Activated naive CD8-positive, alpha-beta T cell treated with anti-CD3 and anti-CD28 coated beads, Interleukin-2, amount 10 ng/mL, durations not matched to agents 7 days and 5 days (primary cell): ENCODE measurements at regions not wholly inside any gene's neighbourhood (a gene's known extent, or its start where the extent isn't known, plus 50 kb on each side); places are given as distances from the start of the nearest gene placed in this dataset.

Experiments
- ATAC-seq: fragments of 150-1000 bp; cut with Tn5 transposase; one replicate; pipeline ENCODE4 v1.10.0; 2021; ENCODE audit warnings: low read depth, moderate library complexity
- POLR2A ChIA-PET: fragments of 350-600 bp; sonication (Branson Sonifier 250); formaldehyde crosslinking; loops from one replicate; lab custom pipeline; 2021; ENCODE audit warnings: antibody characterized with exemption; lab: Charles Lee
- DNase-seq: peaks from one replicate; pipeline ENCODE4 v3.0.0; 2021
- H3K27ac Mint-ChIP-seq: one replicate; pipeline ENCODE4 v1.8.0; 2022; ENCODE audit warnings: mild to moderate bottlenecking, mixed read lengths
- H3K27me3 Mint-ChIP-seq: one replicate; pipeline ENCODE4 v1.8.0; 2022; ENCODE audit warnings: mild to moderate bottlenecking, moderate library complexity, mixed read lengths
- H3K36me3 Mint-ChIP-seq: one replicate; pipeline ENCODE4 v1.8.0; 2021; ENCODE audit warnings: mild to moderate bottlenecking, mixed read lengths
- H3K4me1 Mint-ChIP-seq: one replicate; pipeline ENCODE4 v1.8.0; 2021; ENCODE audit warnings: mixed read lengths
- H3K4me3 Mint-ChIP-seq: one replicate; pipeline ENCODE4 v1.8.0; 2022; ENCODE audit warnings: mild to moderate bottlenecking, moderate library complexity, mixed read lengths
- H3K9me3 Mint-ChIP-seq: one replicate; pipeline ENCODE4 v1.8.0; 2021; ENCODE audit warnings: mixed read lengths

GRCh38 chr14:94867946-94868771 is 98.2 kb upstream of the GSC start:
- peaks cover 17% of the 10 kb centered on the region for H3K27me3 Mint-ChIP-seq
- H3K27ac Mint-ChIP-seq: no peak overlapping the region
- no peaks in the 10 kb centered on the region for H3K9me3 Mint-ChIP-seq
- no peak for DNase-seq
- POLR2A ChIA-PET: no interaction called here
- H3K4me1 Mint-ChIP-seq: no peaks in the 10 kb centered on the region
- ATAC-seq: no peak
- no peaks in the 10 kb centered on the region for H3K36me3 Mint-ChIP-seq
- no peak overlapping the region for H3K4me3 Mint-ChIP-seq

GRCh38 chr14:94867209-94867608 is 97.3 kb upstream of the GSC start:
- Mint-ChIP-seq H3K9me3 (no peaks in the 10 kb centered on the region), H3K4me1 (no peaks in the 10 kb centered on the region), H3K36me3 (no peaks in the 10 kb centered on the region), H3K4me3 (no peak overlapping the region), H3K27me3 (peaks cover 17% of the 10 kb centered on the region), H3K27ac (no peak overlapping the region)
- POLR2A ChIA-PET: no interaction called here
- no peak for ATAC-seq
- no peak for DNase-seq

GRCh38 chr14:94864387-94865195 is 94.7 kb upstream of the GSC start:
- Mint-ChIP-seq H3K27ac (no peak overlapping the region), H3K4me3 (no peak overlapping the region), H3K9me3 (no peaks in the 10 kb centered on the region), H3K4me1 (no peaks in the 10 kb centered on the region), H3K36me3 (no peaks in the 10 kb centered on the region), H3K27me3 (peaks cover 16% of the 10 kb centered on the region)
- ATAC-seq: no peak
- POLR2A ChIA-PET: no interaction called here
- no peak for DNase-seq

GRCh38 chr14:94863366-94863765 is 93.5 kb upstream of the GSC start:
- Mint-ChIP-seq H3K4me1 (no peaks in the 10 kb centered on the region), H3K4me3 (no peak overlapping the region), H3K9me3 (no peaks in the 10 kb centered on the region), H3K36me3 (no peaks in the 10 kb centered on the region), H3K27ac (no peak overlapping the region), H3K27me3 (peaks cover 17% of the 10 kb centered on the region)
- POLR2A ChIA-PET: no interaction called here
- ATAC-seq (no peak), DNase-seq (no peak)

- Mint-ChIP-seq H3K4me1 (no peaks in the 10 kb centered on the region), H3K27ac (no peak overlapping the region), H3K4me3 (no peak overlapping the region), H3K36me3 (no peaks in the 10 kb centered on the region), H3K27me3 (peaks cover 8% of the 10 kb centered on the region), H3K9me3 (peaks cover 2% of the 10 kb centered on the region)
- POLR2A ChIA-PET: no interaction called here
- ATAC-seq (no peak), DNase-seq (no peak)
Measured at GRCh38 chr14:94857950-94858349, 88.0 kb upstream of the GSC start.

- no peak overlapping the region for H3K27ac Mint-ChIP-seq
- no peaks in the 10 kb centered on the region for H3K36me3 Mint-ChIP-seq
- POLR2A ChIA-PET: no interaction called here
- no peak overlapping the region for H3K4me3 Mint-ChIP-seq
- ATAC-seq: no peak
- no peak for DNase-seq
- H3K27me3 Mint-ChIP-seq: peaks cover 6% of the 10 kb centered on the region
- H3K9me3 Mint-ChIP-seq: peaks cover 3% of the 10 kb centered on the region
- no peaks in the 10 kb centered on the region for H3K4me1 Mint-ChIP-seq
Measured at GRCh38 chr14:94853920-94854319, 84.0 kb upstream of the GSC start.

- Mint-ChIP-seq H3K4me1 (no peaks in the 10 kb centered on the region), H3K9me3 (peaks cover 3% of the 10 kb centered on the region), H3K4me3 (no peak overlapping the region), H3K27ac (no peak overlapping the region), H3K27me3 (peaks cover 2% of the 10 kb centered on the region), H3K36me3 (no peaks in the 10 kb centered on the region)
- DNase-seq (no peak), ATAC-seq (no peak)
- POLR2A ChIA-PET: no interaction called here
Measured at GRCh38 chr14:94850309-94851211, 80.6 kb upstream of the GSC start.

- no peaks in the 10 kb centered on the region for H3K4me1 Mint-ChIP-seq
- no peaks in the 10 kb centered on the region for H3K9me3 Mint-ChIP-seq
- H3K27me3 Mint-ChIP-seq: peaks cover 5% of the 10 kb centered on the region
- no peaks in the 10 kb centered on the region for H3K36me3 Mint-ChIP-seq
- no peak overlapping the region for H3K27ac Mint-ChIP-seq
- no peak overlapping the region for H3K4me3 Mint-ChIP-seq
- POLR2A ChIA-PET: no interaction called here
- no peak for DNase-seq
- no peak for ATAC-seq
Measured at GRCh38 chr14:94844593-94845152, 74.8 kb upstream of the GSC start.

- H3K4me3 Mint-ChIP-seq: no peak overlapping the region
- H3K27me3 Mint-ChIP-seq: peaks cover 4% of the 10 kb centered on the region
- no peak for ATAC-seq
- no peak for DNase-seq
- no peak overlapping the region for H3K27ac Mint-ChIP-seq
- peaks cover 2% of the 10 kb centered on the region for H3K9me3 Mint-ChIP-seq
- H3K36me3 Mint-ChIP-seq: no peaks in the 10 kb centered on the region
- POLR2A ChIA-PET: no interaction called here
- H3K4me1 Mint-ChIP-seq: no peaks in the 10 kb centered on the region
Measured at GRCh38 chr14:94840467-94840866, 70.6 kb upstream of the GSC start.

- H3K4me1 Mint-ChIP-seq: no peaks in the 10 kb centered on the region
- no peak for ATAC-seq
- no peaks in the 10 kb centered on the region for H3K36me3 Mint-ChIP-seq
- H3K9me3 Mint-ChIP-seq: peaks cover 2% of the 10 kb centered on the region
- H3K27me3 Mint-ChIP-seq: peaks cover 2% of the 10 kb centered on the region
- DNase-seq: no peak
- no peak overlapping the region for H3K27ac Mint-ChIP-seq
- H3K4me3 Mint-ChIP-seq: no peak overlapping the region
- POLR2A ChIA-PET: no interaction called here
Measured at GRCh38 chr14:94839348-94839747, 69.4 kb upstream of the GSC start.

GRCh38 chr14:94836849-94837248 is 66.9 kb upstream of the GSC start:
- peaks cover 2% of the 10 kb centered on the region for H3K27me3 Mint-ChIP-seq
- H3K36me3 Mint-ChIP-seq: no peaks in the 10 kb centered on the region
- no peaks in the 10 kb centered on the region for H3K4me1 Mint-ChIP-seq
- H3K9me3 Mint-ChIP-seq: peaks cover 2% of the 10 kb centered on the region
- H3K27ac Mint-ChIP-seq: no peak overlapping the region
- POLR2A ChIA-PET: no interaction called here
- no peak overlapping the region for H3K4me3 Mint-ChIP-seq
- ATAC-seq (no peak), DNase-seq (no peak)

- ATAC-seq: no peak
- Mint-ChIP-seq H3K36me3 (no peaks in the 10 kb centered on the region), H3K9me3 (peaks cover 2% of the 10 kb centered on the region), H3K27ac (no peak overlapping the region), H3K27me3 (peaks cover 2% of the 10 kb centered on the region), H3K4me3 (no peak overlapping the region), H3K4me1 (no peaks in the 10 kb centered on the region)
- no peak for DNase-seq
- POLR2A ChIA-PET: no interaction called here
Measured at GRCh38 chr14:94833633-94834032, 63.7 kb upstream of the GSC start.

GRCh38 chr14:94831085-94831484 is 61.2 kb upstream of the GSC start:
- H3K9me3 Mint-ChIP-seq: no peaks in the 10 kb centered on the region
- no peak overlapping the region for H3K27ac Mint-ChIP-seq
- peaks cover 4% of the 10 kb centered on the region for H3K27me3 Mint-ChIP-seq
- POLR2A ChIA-PET: no interaction called here
- H3K4me3 Mint-ChIP-seq: no peak overlapping the region
- H3K4me1 Mint-ChIP-seq: no peaks in the 10 kb centered on the region
- ATAC-seq (no peak), DNase-seq (no peak)
- H3K36me3 Mint-ChIP-seq: no peaks in the 10 kb centered on the region
